Adrenal gland (tissue), 9 donors: ENCODE measurements at regions not wholly inside any gene's neighbourhood (a gene's known extent, or its start where the extent isn't known, plus 50 kb on each side); places are given as distances from the start of the nearest gene placed in this dataset.
A peak's percentile ranks its signal among the peaks of the same experiment; 100 is the strongest.
"Not testable (repeated sequence)": the region's sequence is repeated elsewhere in the genome, so short reads cannot be mapped to it uniquely, and the experiment has no call there.

Experiments
- DNase-seq, 7 donors: peaks; one replicate each; pipeline ENCODE4 v3.0.0-alpha.2; 2019 to 2020
- H3K27ac ChIP-seq, 5 donors: fragments of 200-600 bp; sonication (generic) in 4 of 5; 1 replicate in 3 of 5; 2 replicates in 2 of 5; pipeline versions ENCODE4 v1.5.1 to v1.8.0; 2016 to 2020; ENCODE audit warnings: mild to moderate bottlenecking in 1 of 5
- H3K27me3 ChIP-seq: fragments of 200-600 bp; 2 replicates; pipeline ENCODE4 v1.8.0; 2021
- H3K36me3 ChIP-seq, 2 donors: fragments of 200-600 bp; replicated peaks in 1 of 2; 1 replicate in 1 of 2; 2 replicates in 1 of 2; pipeline versions ENCODE4 v1.5.1 to v1.8.0; 2018 to 2022
- H3K4me1 ChIP-seq, 2 donors: fragments of 200-600 bp; replicated peaks in 1 of 2; 1 replicate in 1 of 2; 2 replicates in 1 of 2; pipeline versions ENCODE4 v1.5.1 to v1.8.0; 2018 to 2021
- H3K4me3 ChIP-seq, 4 donors: fragments of 200-600 bp; sonication (generic) in 3 of 4; one replicate each; pipeline ENCODE4 v1.5.1; 2016 to 2018
- H3K9me3 ChIP-seq, 3 donors: fragments of 200-600 bp; sonication (generic) in 1 of 3; replicated peaks in 1 of 3; 1 replicate in 2 of 3; 2 replicates in 1 of 3; pipeline versions ENCODE4 v1.5.1 to v1.8.0; 2016 to 2021
- POLR2A ChIP-seq, 2 donors: fragments of 450-650 bp; IDR thresholded peaks; one replicate each; pipeline ENCODE4 v1.6.1; 2017; ENCODE audit warnings: antibody characterized with exemption in 2 of 2, mild to moderate bottlenecking in 2 of 2, moderate library complexity in 1 of 2
- WGBS, 4 donors: extraction: QIAGEN DNeasy Blood & Tissue Kit in 2 of 4; methylation state at CpG; one replicate each; pipeline versions ENCODE4 v1.1.5 to v1.1.7; 2013 to 2017; 5-methylcytosine and 5-hydroxymethylcytosine counted together
- intact Hi-C, 2 donors: fragments of 100-400 bp; cut with DNase I; formaldehyde crosslinking; loops; one replicate each; pipeline versions ENCODE4 v1.14.1 to v1.15.0; 2022 to 2023
- TF ChIP-seq, protein P1 (sequence below), 6 experiments: fragments of 450-650 bp in 4 of 6; fragments of 200-600 bp in 2 of 6; sonication (generic) in 1 of 6; IDR thresholded peaks; 1 replicate in 5 of 6; 2 replicates in 1 of 6; pipeline versions ENCODE4 v1.5.1 to v1.8.0; 2016 to 2021; ENCODE audit warnings: antibody characterized with exemption in 6 of 6, mild to moderate bottlenecking in 2 of 6, moderate library complexity in 1 of 6
- donor health status: healthy with polysubstance abuse.
- donor health status: Bipolar disorder and iron deficiency.
- donor health status: DM: yes; HTN: yes; CAD: no.
- donor health status: DM: no; HTN: no; CAD: no.
- donor health status: DM: no; HTN: no; CAD: no.

DNA sequence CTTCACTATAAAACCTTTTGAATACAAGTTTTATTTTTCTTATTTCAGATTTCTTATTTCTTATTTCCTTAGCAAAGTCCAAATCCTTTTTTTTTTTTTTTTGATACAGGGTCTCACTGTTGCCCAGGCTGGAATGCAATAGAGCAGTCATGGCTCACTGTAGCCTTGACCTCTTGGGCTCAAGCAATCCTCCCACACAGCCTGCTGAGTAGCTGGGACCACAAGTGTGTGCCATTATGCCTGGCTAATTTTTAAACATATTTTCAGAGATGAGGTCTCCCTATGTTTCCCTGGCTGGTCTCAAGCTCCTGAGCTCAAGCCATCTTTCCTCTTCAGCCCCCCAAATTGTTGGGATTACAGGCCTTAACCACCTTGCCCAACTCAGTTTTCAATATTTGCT is 334.3 kb downstream of the DLEU7 start:
- H3K9me3 ChIP-seq: no peaks in the 10 kb centered on the region
- intact Hi-C loops: no loop called here
- no peak for DNase-seq
- no peak overlapping the region for H3K4me3 ChIP-seq
- H3K27ac ChIP-seq: no peak overlapping the region
- H3K36me3 ChIP-seq: no peaks in the 10 kb centered on the region
- peaks cover 11 to 18% of the 10 kb centered on the region in 2 donors for H3K4me1 ChIP-seq
- H3K27me3 ChIP-seq: no peaks in the 10 kb centered on the region
- TF ChIP-seq, protein P1, sequence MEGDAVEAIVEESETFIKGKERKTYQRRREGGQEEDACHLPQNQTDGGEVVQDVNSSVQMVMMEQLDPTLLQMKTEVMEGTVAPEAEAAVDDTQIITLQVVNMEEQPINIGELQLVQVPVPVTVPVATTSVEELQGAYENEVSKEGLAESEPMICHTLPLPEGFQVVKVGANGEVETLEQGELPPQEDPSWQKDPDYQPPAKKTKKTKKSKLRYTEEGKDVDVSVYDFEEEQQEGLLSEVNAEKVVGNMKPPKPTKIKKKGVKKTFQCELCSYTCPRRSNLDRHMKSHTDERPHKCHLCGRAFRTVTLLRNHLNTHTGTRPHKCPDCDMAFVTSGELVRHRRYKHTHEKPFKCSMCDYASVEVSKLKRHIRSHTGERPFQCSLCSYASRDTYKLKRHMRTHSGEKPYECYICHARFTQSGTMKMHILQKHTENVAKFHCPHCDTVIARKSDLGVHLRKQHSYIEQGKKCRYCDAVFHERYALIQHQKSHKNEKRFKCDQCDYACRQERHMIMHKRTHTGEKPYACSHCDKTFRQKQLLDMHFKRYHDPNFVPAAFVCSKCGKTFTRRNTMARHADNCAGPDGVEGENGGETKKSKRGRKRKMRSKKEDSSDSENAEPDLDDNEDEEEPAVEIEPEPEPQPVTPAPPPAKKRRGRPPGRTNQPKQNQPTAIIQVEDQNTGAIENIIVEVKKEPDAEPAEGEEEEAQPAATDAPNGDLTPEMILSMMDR (IDR thresholded peaks at IDR 0.05): no peak
- no peak for TF ChIP-seq POLR2A (IDR thresholded peaks at IDR 0.05)

- TF ChIP-seq, protein P1 (IDR thresholded peaks at IDR 0.05): no peak
- no peak for TF ChIP-seq POLR2A (IDR thresholded peaks at IDR 0.05)
- intact Hi-C loops: no loop called here
- DNase-seq: no peak
- H3K4me3 ChIP-seq: no peak overlapping the region
- H3K27me3 ChIP-seq: no peaks in the 10 kb centered on the region
- no peaks in the 10 kb centered on the region for H3K36me3 ChIP-seq
- H3K4me1 ChIP-seq: peaks cover 11 to 18% of the 10 kb centered on the region in 2 donors
- H3K27ac ChIP-seq: no peak overlapping the region
- WGBS, 4 donors: 78 to 89% (median 84%) methylated on average over 2 of the region's 2 CpGs
- H3K9me3 ChIP-seq: no peaks in the 10 kb centered on the region
Observed at GRCh38 chr13:50509771-50510441, 333.6 kb downstream of the DLEU7 start.

DNA sequence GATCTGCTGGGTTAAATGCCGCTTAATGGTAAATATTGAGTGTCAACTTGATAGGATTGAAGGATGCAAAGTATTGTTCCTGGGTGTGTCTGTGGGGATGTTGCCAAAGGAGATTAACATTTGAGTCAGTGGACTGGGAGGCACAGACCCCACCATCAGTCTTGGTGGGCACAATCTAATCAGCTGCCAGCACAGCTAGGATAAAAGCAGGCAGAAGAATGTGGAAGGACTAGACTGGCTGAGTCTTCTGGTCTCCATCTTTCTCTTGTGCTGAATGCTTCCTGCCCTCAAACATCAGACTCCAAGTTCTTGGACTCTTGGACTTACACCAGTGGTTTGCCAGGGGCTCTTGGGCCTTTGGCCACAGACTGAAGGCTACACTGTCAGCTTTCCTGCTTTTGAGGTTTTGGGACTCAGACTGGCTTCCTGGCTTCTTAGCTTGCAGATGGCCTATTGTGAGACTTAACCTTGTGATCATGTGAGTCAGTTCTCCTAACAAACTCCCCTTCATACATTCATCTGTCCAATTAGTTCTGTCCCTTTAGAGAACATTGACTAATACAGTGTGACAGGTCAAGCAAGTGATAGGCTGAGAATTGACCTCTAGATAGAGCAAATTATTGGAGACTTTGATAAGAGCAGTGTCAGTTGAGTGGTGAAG is 332.5 kb downstream of the DLEU7 start:
- H3K9me3 ChIP-seq, H3K27me3 ChIP-seq, H3K27ac ChIP-seq, H3K4me3 ChIP-seq, intact Hi-C loops, DNase-seq, H3K36me3 ChIP-seq: not testable (repeated sequence)
- H3K4me1 ChIP-seq: peaks cover 11 to 18% of the 10 kb centered on the region in 2 donors
- 0 to 87% (median 36%) methylated on average over 1 of the region's 1 CpG for WGBS, 4 donors

- peak overlapping the region in 2 of 4 donors; percentile 3 to 40 for H3K4me3 ChIP-seq
- peak overlapping the region in 4 of 5 donors; percentile 72 to 85 (median 80) for H3K27ac ChIP-seq
- H3K27me3 ChIP-seq: no peaks in the 10 kb centered on the region
- TF ChIP-seq, protein P1 (IDR thresholded peaks at IDR 0.05): no peak
- no peak for TF ChIP-seq POLR2A (IDR thresholded peaks at IDR 0.05)
- intact Hi-C loops: no loop called here
- peaks cover 11 to 18% of the 10 kb centered on the region in 2 donors for H3K4me1 ChIP-seq
- WGBS, 4 donors: 56 to 66% (median 64%) methylated on average over 4 of the region's 4 CpGs
- DNase-seq: no peak
- no peaks in the 10 kb centered on the region for H3K36me3 ChIP-seq
- H3K9me3 ChIP-seq: no peaks in the 10 kb centered on the region
Observed at GRCh38 chr13:50511877-50512341, 331.6 kb downstream of the DLEU7 start.
